IMR-90 (cell line): ENCODE measurements at regions not wholly inside any gene's neighbourhood (a gene's known extent, or its start where the extent isn't known, plus 50 kb on each side); places are given as distances from the start of the nearest gene placed in this dataset.

Experiments
- ATAC-seq: fragments of 200-7000 bp; cut with Tn5 transposase; 2 replicates; pipeline ENCODE4 v1.9.1; 2020; ENCODE audit warnings: low read depth, mild to moderate bottlenecking, moderate library complexity
- BruUV-seq: library from RNA; stranded (reverse); fragments of 400-500 nt; replicated peaks from 2 replicates; lab custom pipeline; 2021; lab: Mats Ljungman, UMichigan
- CTCF ChIA-PET: fragments of 300-600 bp; formaldehyde crosslinking; extraction: SDS; loops from one replicate; lab custom pipeline; 2021; ENCODE audit warnings: antibody characterized with exemption; lab: Yijun Ruan, JAX
- POLR2A ChIA-PET: fragments of 300-600 bp; sonication (Branson Sonifier 250); formaldehyde crosslinking; loops from one replicate; lab custom pipeline; 2022; ENCODE audit warnings: antibody characterized with exemption; ENCODE audit not compliant: unreplicated experiment; lab: Charles Lee
- DNase-seq: peaks from one replicate; pipeline ENCODE4 v3.0.0; 2013
- H2AFZ ChIP-seq: replicated peaks from 2 replicates; pipeline ENCODE3; 2013; ENCODE audit warnings: low read length, mild to moderate bottlenecking; ENCODE audit not compliant: poor library complexity
- H2AK5ac ChIP-seq: 2 replicates; pipeline ENCODE4 v1.6.1; 2013; ENCODE audit warnings: low read depth, low read length, inconsistent platforms
- H2AK9ac ChIP-seq: replicated peaks from 2 replicates; pipeline ENCODE3; 2013; ENCODE audit warnings: mild to moderate bottlenecking, low read depth, low read length, moderate library complexity; ENCODE audit not compliant: poor library complexity
- H2BK120ac ChIP-seq: 2 replicates; pipeline ENCODE4 v1.6.1; 2013; ENCODE audit warnings: low read depth, low read length, inconsistent platforms
- H2BK15ac ChIP-seq: 3 replicates; pipeline ENCODE4 v1.6.1; 2013; ENCODE audit warnings: low read depth, low read length, inconsistent platforms
- H2BK20ac ChIP-seq: 2 replicates; pipeline ENCODE4 v1.6.1; 2013; ENCODE audit warnings: low read depth, mild to moderate bottlenecking, inconsistent platforms, low read length, moderate library complexity
- H2BK5ac ChIP-seq: 2 replicates; pipeline ENCODE4 v1.6.1; 2013; ENCODE audit warnings: mild to moderate bottlenecking, low read depth, low read length, inconsistent platforms; ENCODE audit not compliant: poor library complexity, severe bottlenecking
- H3K14ac ChIP-seq: replicated peaks from 2 replicates; pipeline ENCODE4 v1.6.1; 2013; ENCODE audit warnings: low read depth, low read length, inconsistent platforms
- H3K18ac ChIP-seq: 2 replicates; pipeline ENCODE4 v1.6.1; 2013; ENCODE audit warnings: low read depth, low read length, control low read depth
- H3K23ac ChIP-seq: 2 replicates; pipeline ENCODE4 v1.6.1; 2013; ENCODE audit warnings: low read depth, low read length, inconsistent platforms
- H3K27ac ChIP-seq: 2 replicates; pipeline ENCODE4 v1.5.1; 2013; ENCODE audit warnings: mild to moderate bottlenecking, control low read depth, low read length; ENCODE audit not compliant: insufficient read depth
- H3K27me3 ChIP-seq: 2 replicates; pipeline ENCODE4 v1.6.1; 2013; ENCODE audit warnings: low read length; ENCODE audit not compliant: control insufficient read depth, insufficient read depth
- H3K36me3 ChIP-seq: 2 replicates; pipeline ENCODE4 v1.6.1; 2013; ENCODE audit warnings: low read length, mixed read lengths; ENCODE audit not compliant: control insufficient read depth, insufficient read depth
- H3K4ac ChIP-seq: 2 replicates; pipeline ENCODE4 v1.6.1; 2013; ENCODE audit warnings: low read depth, low read length, inconsistent platforms
- H3K4me1 ChIP-seq: 2 replicates; pipeline ENCODE4 v1.6.1; 2013; ENCODE audit warnings: low read length, mixed read lengths; ENCODE audit not compliant: control insufficient read depth, insufficient read depth
- H3K4me2 ChIP-seq: 2 replicates; pipeline ENCODE4 v1.6.1; 2013; ENCODE audit warnings: low read depth, mild to moderate bottlenecking, control low read depth, low read length, moderate library complexity
- H3K4me3 ChIP-seq: 2 replicates; pipeline ENCODE4 v1.5.1; 2013; ENCODE audit warnings: low read depth, mild to moderate bottlenecking, control low read depth, low read length, moderate library complexity; ENCODE audit not compliant: insufficient read depth
- H3K56ac ChIP-seq: 2 replicates; pipeline ENCODE4 v1.6.1; 2013; ENCODE audit warnings: low read length, inconsistent platforms; ENCODE audit not compliant: insufficient read depth; ENCODE audit errors: extremely low read depth
- H3K79me1 ChIP-seq, 2 experiments: 2 replicates each; pipeline ENCODE4 v1.6.1; 2013; ENCODE audit warnings: low read length in 2 of 2, inconsistent platforms in 1 of 2, low read depth in 1 of 2
- H3K9ac ChIP-seq: 2 replicates; pipeline ENCODE4 v1.6.1; 2013; ENCODE audit warnings: low read depth, low read length, control low read depth
- H3K9me1 ChIP-seq: 2 replicates; pipeline ENCODE4 v1.6.1; 2013; ENCODE audit warnings: low read length, inconsistent platforms; ENCODE audit not compliant: insufficient read depth
- H3K9me3 ChIP-seq: 2 replicates; pipeline ENCODE4 v1.6.1; 2013; ENCODE audit warnings: low read length; ENCODE audit not compliant: control insufficient read depth, insufficient read depth
- H4K20me1 ChIP-seq: 2 replicates; pipeline ENCODE4 v1.6.1; 2013; ENCODE audit warnings: low read length, inconsistent platforms; ENCODE audit not compliant: insufficient read depth
- H4K5ac ChIP-seq: 2 replicates; pipeline ENCODE4 v1.6.1; 2013; ENCODE audit warnings: mild to moderate bottlenecking, low read depth, low read length, control low read depth
- H4K8ac ChIP-seq, 2 experiments: 2 replicates each; pipeline ENCODE4 v1.6.1; 2013; ENCODE audit warnings: low read depth in 2 of 2, low read length in 2 of 2, control low read depth in 1 of 2, inconsistent platforms in 1 of 2
- H4K91ac ChIP-seq: 2 replicates; pipeline ENCODE4 v1.6.1; 2013; ENCODE audit warnings: low read depth, low read length, inconsistent platforms; ENCODE audit not compliant: insufficient read depth
- BHLHE40 ChIP-seq: fragments of 150-350 bp; IDR thresholded peaks from 2 replicates; pipeline ENCODE4 v1.6.1; 2016; ENCODE audit warnings: mild to moderate bottlenecking, low read depth, low read length
- ELK1 ChIP-seq: fragments of 150-350 bp; IDR thresholded peaks from 2 replicates; pipeline ENCODE4 v1.6.1; 2016; ENCODE audit warnings: low read depth, mild to moderate bottlenecking, low read length, moderate library complexity, borderline replicate concordance
- FOS ChIP-seq: fragments of 150-350 bp; IDR thresholded peaks from 2 replicates; pipeline ENCODE4 v1.6.1; 2016; ENCODE audit warnings: low read depth, low read length
- MAFK ChIP-seq: IDR thresholded peaks from 2 replicates; pipeline ENCODE4 v1.6.1; 2012; ENCODE audit warnings: low read depth, low read length, improper control_type of control experiment
- MAZ ChIP-seq: IDR thresholded peaks from 2 replicates; pipeline ENCODE4 v1.6.1; 2012; ENCODE audit warnings: low read depth, mild to moderate bottlenecking, low read length, improper control_type of control experiment, moderate library complexity, borderline replicate concordance
- NFE2L2 ChIP-seq: fragments of 150-350 bp; IDR thresholded peaks from 2 replicates; pipeline ENCODE4 v1.6.1; 2016; ENCODE audit warnings: low read depth, mild to moderate bottlenecking, low read length
- POLR2A ChIP-seq: IDR thresholded peaks from 2 replicates; pipeline ENCODE4 v1.6.1; 2012; ENCODE audit warnings: mild to moderate bottlenecking, low read depth, low read length
- SMC3 ChIP-seq: fragments of 150-350 bp; IDR thresholded peaks from 2 replicates; pipeline ENCODE4 v1.6.1; 2016; ENCODE audit warnings: low read depth, mild to moderate bottlenecking, antibody characterized with exemption, low read length, moderate library complexity
- WGBS, 2 experiments: methylation state at CpG; one replicate each; pipeline versions ENCODE4 v1.1.5 to v1.1.7; 2013; ENCODE audit warnings: missing lambda C conversion rate in 2 of 2; ENCODE audit not compliant: insufficient read length in 1 of 2; ENCODE audit errors: extremely low coverage in 2 of 2; 5-methylcytosine and 5-hydroxymethylcytosine counted together
- dilution Hi-C: fragments of 300-500 bp; cut with HindIII; formaldehyde crosslinking; loops from one replicate; pipeline ENCODE4 v1.14.3; 2018; ENCODE audit warnings: low sequenced_read_pairs; ENCODE audit not compliant: unreplicated experiment
- in situ Hi-C: fragments of 300-500 bp; cut with MboI; formaldehyde crosslinking; loops from 3 replicates; pipeline ENCODE4 v1.14.3; 2019; ENCODE audit warnings: low sequenced_read_pairs, inconsistent platforms, mixed read lengths
- intact Hi-C: fragments of 100-400 bp; cut with micrococcal nuclease; formaldehyde crosslinking; loops from 2 replicates; pipeline ENCODE4 v1.10.0; 2022

- intact Hi-C loops, result no loop called here
- no peaks in the 10 kb centered on the region for H3K9me3 ChIP-seq
- H3K9ac ChIP-seq, result no peak overlapping the region
- ATAC-seq, result no peak; the same call in 1 of the 2 replicates
- no peak overlapping the region for H3K4ac ChIP-seq
- H2AK9ac ChIP-seq, result no peak overlapping the region
- H2BK5ac ChIP-seq, result no peak overlapping the region
- no peak overlapping the region for H3K23ac ChIP-seq
- POLR2A ChIA-PET, result no interaction called here
- no peaks in the 10 kb centered on the region for H3K9me1 ChIP-seq
- no peak for DNase-seq
- no peak overlapping the region for H4K8ac ChIP-seq
- TF ChIP-seq SMC3, result no peak
- TF ChIP-seq NFE2L2, result no peak
- no peak for TF ChIP-seq BHLHE40
- TF ChIP-seq POLR2A, result no peak
- no peak for TF ChIP-seq MAFK
- TF ChIP-seq FOS, result no peak
- no peak for TF ChIP-seq ELK1
- TF ChIP-seq MAZ, result no peak
- no peaks in the 10 kb centered on the region for H3K79me1 ChIP-seq
- H2BK120ac ChIP-seq, result no peak overlapping the region
- peaks cover 2% of the 10 kb centered on the region; the same call in 1 of the 2 replicates for H3K4me1 ChIP-seq
- H3K4me3 ChIP-seq, result no peak overlapping the region
- H3K18ac ChIP-seq, result no peak overlapping the region
- no peaks in the 10 kb centered on the region for H3K27me3 ChIP-seq
- CTCF ChIA-PET, result interaction anchor here (0.8 kb wide), 1 partner anchor 21 kb away, joined by 3 read pairs; no protein-coding TSS in a partner anchor
- H4K20me1 ChIP-seq, result no peaks in the 10 kb centered on the region
- dilution Hi-C loops, result no loop called here
- H2AK5ac ChIP-seq, result no peak overlapping the region
- no peak overlapping the region for H3K14ac ChIP-seq
- H3K36me3 ChIP-seq, result no peaks in the 10 kb centered on the region
- H3K27ac ChIP-seq, result no peak overlapping the region
- no peak overlapping the region for H2AFZ ChIP-seq
- H4K5ac ChIP-seq, result no peak overlapping the region
- H2BK20ac ChIP-seq, result no peak overlapping the region
- no TSS peak for BruUV-seq
- no peak overlapping the region for H3K4me2 ChIP-seq
- WGBS, 2 experiments, result 63% methylated on average over 2 of the region's 4 CpGs; no CpG with 5 or more reads in 1 of the 2 experiments
- no peak overlapping the region for H2BK15ac ChIP-seq
- in situ Hi-C loops, result no loop called here
- H4K91ac ChIP-seq, result no peak overlapping the region
- no peak overlapping the region for H3K56ac ChIP-seq
These were observed 212.3 kb upstream of the DPYD start for GRCh38 chr1:98133131-98133530.
